Lower leg skin (tissue), 4 donors: ENCODE measurements at regions not wholly inside any gene's neighbourhood (a gene's known extent, or its start where the extent isn't known, plus 50 kb on each side); places are given as distances from the start of the nearest gene placed in this dataset.

Source experiments
- DNase-seq, 2 donors: peaks; one replicate each; pipeline ENCODE4 v3.0.0-alpha.2; 2019; ENCODE audit warnings: low spot score in 2 of 2
- H3K4me3 ChIP-seq: fragments of 200-600 bp; sonication (generic); 2 replicates; pipeline ENCODE4 v1.5.1; 2017; ENCODE audit warnings: mild to moderate bottlenecking, low read depth; ENCODE audit not compliant: poor library complexity, severe bottlenecking
- POLR2A ChIP-seq, 2 donors: fragments of 450-650 bp; IDR thresholded peaks; one replicate each; pipeline ENCODE4 v1.6.1; 2016 to 2017; ENCODE audit warnings: antibody characterized with exemption in 2 of 2, mild to moderate bottlenecking in 1 of 2, moderate library complexity in 1 of 2
- WGBS, 2 donors: methylation state at CpG; one replicate each; pipeline ENCODE4 v1.1.5; 2018; 5-methylcytosine and 5-hydroxymethylcytosine counted together
- intact Hi-C: fragments of 100-400 bp; cut with DNase I; formaldehyde crosslinking; loops from one replicate; pipeline ENCODE4 v1.15.0; 2023; ENCODE audit warnings: low total_unique reads
- TF ChIP-seq, protein P1 (sequence below), 3 donors: fragments of 450-650 bp; IDR thresholded peaks; one replicate each; pipeline ENCODE4 v1.5.1; 2016; ENCODE audit warnings: antibody characterized with exemption in 3 of 3, mild to moderate bottlenecking in 3 of 3, moderate library complexity in 2 of 3

DNA sequence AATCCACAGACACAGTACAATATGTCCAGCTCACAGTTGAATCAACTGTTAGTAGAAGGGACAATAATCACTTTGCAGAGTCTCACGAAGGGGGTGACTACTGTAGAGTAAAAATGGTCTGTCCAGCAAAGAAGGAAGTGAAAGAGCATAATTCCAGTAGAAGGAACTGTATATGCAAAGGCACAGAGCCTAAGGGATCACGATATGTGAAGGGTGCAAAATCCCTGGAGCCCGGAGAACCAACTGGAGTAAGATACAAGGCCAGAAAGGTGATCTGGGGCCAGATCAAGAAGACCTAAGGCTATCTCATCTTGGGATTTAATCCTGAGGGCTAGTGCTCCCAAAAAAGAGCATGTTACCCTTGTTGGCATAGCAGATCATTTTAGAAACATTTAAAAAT is 192.7 kb upstream of the LDB2 start:
- intact Hi-C loops = no loop called here
- TF ChIP-seq, protein P1, sequence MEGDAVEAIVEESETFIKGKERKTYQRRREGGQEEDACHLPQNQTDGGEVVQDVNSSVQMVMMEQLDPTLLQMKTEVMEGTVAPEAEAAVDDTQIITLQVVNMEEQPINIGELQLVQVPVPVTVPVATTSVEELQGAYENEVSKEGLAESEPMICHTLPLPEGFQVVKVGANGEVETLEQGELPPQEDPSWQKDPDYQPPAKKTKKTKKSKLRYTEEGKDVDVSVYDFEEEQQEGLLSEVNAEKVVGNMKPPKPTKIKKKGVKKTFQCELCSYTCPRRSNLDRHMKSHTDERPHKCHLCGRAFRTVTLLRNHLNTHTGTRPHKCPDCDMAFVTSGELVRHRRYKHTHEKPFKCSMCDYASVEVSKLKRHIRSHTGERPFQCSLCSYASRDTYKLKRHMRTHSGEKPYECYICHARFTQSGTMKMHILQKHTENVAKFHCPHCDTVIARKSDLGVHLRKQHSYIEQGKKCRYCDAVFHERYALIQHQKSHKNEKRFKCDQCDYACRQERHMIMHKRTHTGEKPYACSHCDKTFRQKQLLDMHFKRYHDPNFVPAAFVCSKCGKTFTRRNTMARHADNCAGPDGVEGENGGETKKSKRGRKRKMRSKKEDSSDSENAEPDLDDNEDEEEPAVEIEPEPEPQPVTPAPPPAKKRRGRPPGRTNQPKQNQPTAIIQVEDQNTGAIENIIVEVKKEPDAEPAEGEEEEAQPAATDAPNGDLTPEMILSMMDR (IDR thresholded peaks at IDR 0.05) = no peak
- TF ChIP-seq POLR2A (IDR thresholded peaks at IDR 0.05) = no peak
- 91 to 92% methylated on average over 3 of the region's 3 CpGs for WGBS, 2 donors
- H3K4me3 ChIP-seq = no peak overlapping the region
- DNase-seq = no peak

DNA sequence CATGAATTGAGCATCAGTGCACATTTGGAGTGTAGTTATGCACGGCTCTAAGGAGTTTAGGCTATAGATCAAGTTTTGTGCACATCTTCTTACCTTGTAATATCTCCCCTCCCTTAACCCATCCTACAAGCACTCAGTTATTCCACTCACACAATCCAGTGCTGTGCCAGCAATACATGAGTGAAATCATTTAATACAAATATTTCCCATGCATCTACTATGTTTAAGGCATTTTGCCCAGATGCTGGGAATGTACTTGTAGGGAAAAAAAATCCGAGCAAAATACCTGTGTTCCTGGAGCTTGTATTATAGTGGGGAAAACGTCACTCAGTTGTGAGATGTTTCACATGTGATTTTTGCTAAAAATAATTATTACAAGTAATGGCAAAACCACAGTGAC is 191.6 kb upstream of the LDB2 start:
- DNase-seq = no peak
- intact Hi-C loops = no loop called here
- H3K4me3 ChIP-seq = no peak overlapping the region
- no peak for TF ChIP-seq POLR2A (IDR thresholded peaks at IDR 0.05)
- TF ChIP-seq, protein P1 (IDR thresholded peaks at IDR 0.05) = no peak
- 72 to 76% methylated on average over 3 of the region's 3 CpGs for WGBS, 2 donors

DNA sequence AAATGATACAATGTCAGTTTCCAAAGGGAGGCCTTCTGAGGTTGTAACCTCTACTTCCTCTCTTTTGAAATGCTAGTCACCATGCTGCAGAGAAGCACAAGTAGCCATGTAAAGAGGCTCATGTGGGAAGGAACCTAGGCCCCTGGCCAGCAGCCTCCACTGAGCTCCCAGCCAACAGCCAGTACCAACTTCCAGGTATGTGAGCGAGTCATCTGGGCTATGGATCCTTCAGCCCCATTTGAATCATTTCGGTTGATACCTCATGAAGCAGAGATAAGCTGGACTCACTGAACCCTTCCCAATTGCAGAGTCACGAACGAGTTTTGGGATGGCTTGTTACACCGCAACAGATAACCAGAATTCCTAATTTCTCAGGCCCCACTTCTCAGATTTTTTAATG is 187.0 kb upstream of the LDB2 start:
- intact Hi-C loops = no loop called here
- no peak for DNase-seq
- 95 to 97% methylated on average over 5 of the region's 5 CpGs for WGBS, 2 donors
- H3K4me3 ChIP-seq = no peak overlapping the region
- TF ChIP-seq, protein P1 (IDR thresholded peaks at IDR 0.05) = no peak
- no peak for TF ChIP-seq POLR2A (IDR thresholded peaks at IDR 0.05)

DNA sequence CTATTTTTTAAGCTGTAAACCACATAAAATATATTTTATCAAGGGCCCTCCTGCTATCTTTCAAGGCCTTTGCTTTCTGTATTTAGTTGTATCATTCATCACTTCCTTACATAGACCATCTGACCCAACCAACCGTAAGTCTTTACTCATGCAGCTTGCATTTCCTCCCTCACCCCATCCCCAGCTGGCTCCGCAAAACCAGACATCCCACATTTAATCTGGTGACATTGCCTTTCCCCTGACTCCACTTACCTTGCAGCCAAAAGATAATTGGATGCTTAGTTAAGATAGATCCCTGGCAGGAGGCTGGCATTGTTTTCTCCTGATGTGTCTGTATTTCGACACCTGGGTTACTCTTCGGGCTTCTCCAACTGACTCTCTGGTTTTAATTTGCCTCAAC is 183.7 kb upstream of the LDB2 start:
- no peak for TF ChIP-seq POLR2A (IDR thresholded peaks at IDR 0.05)
- TF ChIP-seq, protein P1 (IDR thresholded peaks at IDR 0.05) = no peak
- WGBS, 2 donors = 92 to 94% methylated on average over 4 of the region's 4 CpGs
- intact Hi-C loops = no loop called here
- H3K4me3 ChIP-seq = no peak overlapping the region
- no peak for DNase-seq

DNA sequence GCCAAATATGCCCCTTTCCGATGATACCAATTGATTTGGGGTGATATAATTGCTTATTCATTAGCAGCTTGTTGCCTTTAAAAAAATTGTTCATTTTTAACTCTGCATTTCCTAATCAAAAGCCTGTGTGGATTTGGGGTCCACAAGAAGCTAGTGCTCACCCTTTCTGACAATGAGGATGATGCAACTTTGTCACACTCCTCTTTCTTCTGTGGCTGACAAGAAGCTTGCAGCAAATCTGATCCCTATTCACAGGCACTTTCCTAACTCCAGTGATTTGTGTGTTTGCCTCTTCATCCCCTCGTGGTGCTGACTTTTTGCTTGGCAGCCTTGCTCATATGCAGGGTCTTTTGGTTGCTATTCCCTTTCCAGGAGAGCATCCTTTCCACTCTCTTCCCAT is 182.7 kb upstream of the LDB2 start:
- no peak overlapping the region for H3K4me3 ChIP-seq
- intact Hi-C loops = no loop called here
- TF ChIP-seq POLR2A (IDR thresholded peaks at IDR 0.05) = no peak
- TF ChIP-seq, protein P1 (IDR thresholded peaks at IDR 0.05) = no peak
- DNase-seq = no peak
- 71 to 80% methylated on average over 2 of the region's 2 CpGs for WGBS, 2 donors

DNA sequence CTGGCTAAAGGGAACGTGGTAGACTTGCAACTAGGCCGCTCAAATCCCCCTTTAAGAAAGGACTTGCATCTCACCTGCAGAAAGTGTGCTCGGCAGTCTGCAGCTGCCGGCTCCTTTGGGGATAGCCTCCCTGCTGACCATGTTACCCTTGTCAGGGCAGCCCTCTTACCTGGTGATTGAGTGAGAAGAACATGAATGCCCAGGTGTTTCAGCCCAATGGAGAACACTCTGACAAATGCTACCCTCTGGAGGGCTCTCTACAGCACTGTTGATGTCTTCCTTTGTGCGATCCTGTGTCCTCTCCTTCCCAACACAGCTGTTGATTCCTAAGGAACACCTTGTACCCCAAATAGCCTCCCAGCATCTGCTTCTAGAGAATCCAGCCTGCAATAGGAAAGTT is 178.7 kb upstream of the LDB2 start:
- H3K4me3 ChIP-seq = no peak overlapping the region
- TF ChIP-seq POLR2A (IDR thresholded peaks at IDR 0.05) = no peak
- TF ChIP-seq, protein P1 (IDR thresholded peaks at IDR 0.05) = no peak
- WGBS, 2 donors = 86 to 87% methylated on average over 5 of the region's 5 CpGs
- DNase-seq = no peak
- intact Hi-C loops = no loop called here
